ENCODE measurements at regions not wholly inside any gene's neighbourhood (a gene's known extent, or its start where the extent isn't known, plus 50 kb on each side); places are given as distances from the start of the nearest gene placed in this dataset.

GRCh38 chr1:86233403-86233802 lies 76.8 kb upstream of the COL24A1 start:
- TF ChIP-seq TCF12 (IDR thresholded peaks at IDR 0.05; ENCODE audit: low read depth, low read length): no peak
- TF ChIP-seq EP300 (IDR thresholded peaks at IDR 0.05; ENCODE audit: borderline replicate concordance in 1 of 2, low read depth in 2 of 2, low read length in 2 of 2): no peak
- TF ChIP-seq CTCF (IDR thresholded peaks at IDR 0.05; ENCODE audit: control extremely low read depth in 1 of 3, insufficient read depth in 1 of 3, low read depth in 1 of 3, low read length in 3 of 3): no peak

Measured in H1 (cell line).